OCI-LY1 (cell line): ENCODE measurements at regions not wholly inside any gene's neighbourhood (a gene's known extent, or its start where the extent isn't known, plus 50 kb on each side); places are given as distances from the start of the nearest gene placed in this dataset.

Experiments
- CTCF ChIP-seq: fragments of 200-600 bp; sonication (generic), shearing (Covaris generic); IDR thresholded peaks from 2 replicates; pipeline ENCODE4 v1.5.1; 2017; ENCODE audit warnings: mild to moderate bottlenecking, antibody characterized with exemption, low read length, moderate library complexity, mixed read lengths
- EZH2 ChIP-seq: fragments of 200-600 bp; sonication (generic), shearing (Covaris generic); IDR thresholded peaks from 2 replicates; pipeline ENCODE4 v1.8.0; 2017; ENCODE audit warnings: borderline replicate concordance, mixed run types, mild to moderate bottlenecking, antibody characterized with exemption, low read length, moderate library complexity, mixed read lengths

- no peak for TF ChIP-seq CTCF
- TF ChIP-seq EZH2, result no peak
Observed at GRCh38 chr20:63065911-63066310, 59.1 kb upstream of the BHLHE23 start.
